ENCODE measurements at regions not wholly inside any gene's neighbourhood (a gene's known extent, or its start where the extent isn't known, plus 50 kb on each side); places are given as distances from the start of the nearest gene placed in this dataset.
A peak's percentile ranks its signal among the peaks of the same experiment; 100 is the strongest.
"Not testable (repeated sequence)": the region's sequence is repeated elsewhere in the genome, so short reads cannot be mapped to it uniquely, and the experiment has no call there.

DNA sequence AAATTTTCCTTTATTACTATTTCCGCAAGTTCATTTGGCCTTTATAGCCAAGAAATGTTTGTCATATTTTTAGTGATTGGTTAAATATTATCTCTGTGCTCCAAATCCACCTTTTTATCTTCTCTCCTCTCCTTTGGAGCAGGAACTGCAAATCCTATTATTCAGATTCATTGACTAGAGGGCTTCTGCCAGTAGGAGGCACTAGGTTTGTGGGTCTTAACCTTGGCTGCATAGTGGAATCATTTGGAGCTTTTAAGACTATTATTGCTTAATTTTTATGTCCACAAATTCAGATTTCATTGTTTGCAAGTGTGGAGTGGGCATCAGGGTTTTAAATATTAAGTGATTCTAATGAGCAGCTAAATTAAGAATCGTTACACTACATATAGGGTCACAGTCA, 75.3 kb upstream of the SYT10 start:
- DNase-seq, result no peak

DNA sequence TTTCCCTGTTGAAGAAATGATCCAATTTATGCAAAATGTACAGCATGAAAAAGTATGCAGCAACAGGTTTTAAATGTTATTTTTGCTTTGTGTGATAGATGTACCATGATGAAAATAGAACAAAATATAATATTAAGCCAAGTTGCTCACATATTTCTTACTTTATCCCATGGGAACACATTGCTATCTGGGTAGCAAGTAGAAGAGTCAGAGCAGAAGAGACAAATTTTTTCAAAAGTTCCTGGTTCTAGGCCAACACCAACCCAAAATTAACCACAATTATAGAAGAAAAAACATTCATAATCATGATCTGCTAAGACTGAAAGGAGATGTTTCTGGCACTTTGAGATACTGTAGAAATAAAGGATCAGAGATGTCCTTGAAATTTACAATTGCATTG, 79.9 kb upstream of the SYT10 start:
- DNase-seq, result no peak

DNA sequence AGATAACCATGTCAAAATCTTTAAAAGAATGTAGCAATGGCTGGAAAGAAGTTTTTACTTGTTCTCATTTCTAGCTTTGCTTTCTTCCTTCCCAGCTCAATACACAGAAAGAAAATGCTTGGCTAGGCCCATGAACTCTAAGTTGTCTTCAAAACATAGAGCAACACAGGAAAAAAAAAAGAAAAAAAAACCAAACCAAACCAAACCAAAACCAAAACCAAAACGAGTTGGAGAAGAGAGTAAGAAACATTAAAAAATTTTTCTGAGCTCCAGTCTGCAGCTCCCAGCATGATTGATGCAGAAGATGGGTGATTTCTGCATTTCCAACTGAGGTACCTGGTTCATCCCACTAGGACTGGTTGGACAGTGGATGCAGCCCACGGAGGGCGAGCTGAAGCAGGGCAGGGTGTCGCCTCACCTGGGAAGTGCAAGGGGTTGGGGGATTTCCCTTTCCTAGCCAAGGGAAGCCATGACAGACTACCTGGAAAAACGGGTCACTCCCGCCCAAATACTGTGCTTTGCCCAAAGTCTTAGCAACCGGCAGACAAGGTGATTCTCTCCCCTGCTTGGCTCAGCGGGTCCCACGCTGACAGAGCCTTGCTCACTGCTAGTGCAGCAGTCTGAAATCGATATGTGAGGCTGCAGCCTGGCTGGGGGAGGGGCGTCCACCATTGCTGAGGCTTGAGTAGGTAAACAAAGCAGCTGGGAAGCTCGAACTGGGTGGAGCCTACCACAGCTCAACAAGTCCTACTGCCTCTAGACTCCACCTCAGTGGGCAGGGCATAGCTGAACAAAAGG, 81.1 kb upstream of the SYT10 start:
- DNase-seq, result peak; percentile 36

DNA sequence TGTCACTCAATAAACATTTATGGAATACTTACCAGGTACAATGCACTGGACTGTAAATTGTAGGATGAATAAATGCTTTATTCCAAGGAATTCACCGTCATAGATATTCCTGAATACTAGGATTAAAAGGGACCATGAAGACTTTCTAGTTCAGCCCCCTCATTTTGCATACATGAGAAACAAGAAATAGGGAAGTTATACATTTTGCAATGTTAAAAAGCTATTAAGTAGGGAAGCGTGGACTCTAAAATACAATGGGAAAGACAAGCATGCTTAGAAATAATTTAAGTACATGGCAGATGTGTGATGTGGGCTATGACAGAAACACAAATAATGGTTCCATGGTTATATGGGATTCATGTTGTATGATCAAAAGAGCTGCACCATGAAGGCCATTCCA, 89.4 kb upstream of the SYT10 start:
- no peak for DNase-seq

DNA sequence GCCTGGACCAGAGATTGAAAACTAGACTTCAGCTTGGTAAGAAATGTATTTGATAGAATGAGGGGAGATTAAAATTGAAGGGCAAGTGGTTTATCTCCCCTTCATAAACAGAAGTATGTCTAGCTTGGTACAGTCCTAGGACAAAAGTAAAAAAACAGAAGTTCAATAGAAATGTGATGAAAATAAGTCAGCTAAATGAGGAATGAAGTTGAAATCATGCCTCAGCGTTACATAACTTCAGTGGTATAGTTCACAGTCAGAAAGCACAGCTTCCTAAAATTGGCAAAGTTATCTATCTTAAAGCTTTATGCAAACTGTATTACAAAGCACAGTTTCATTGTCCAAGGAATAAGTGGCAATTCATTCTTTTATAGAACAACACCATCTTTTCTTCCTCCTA, 90.2 kb upstream of the SYT10 start:
- DNase-seq, result no peak

DNA sequence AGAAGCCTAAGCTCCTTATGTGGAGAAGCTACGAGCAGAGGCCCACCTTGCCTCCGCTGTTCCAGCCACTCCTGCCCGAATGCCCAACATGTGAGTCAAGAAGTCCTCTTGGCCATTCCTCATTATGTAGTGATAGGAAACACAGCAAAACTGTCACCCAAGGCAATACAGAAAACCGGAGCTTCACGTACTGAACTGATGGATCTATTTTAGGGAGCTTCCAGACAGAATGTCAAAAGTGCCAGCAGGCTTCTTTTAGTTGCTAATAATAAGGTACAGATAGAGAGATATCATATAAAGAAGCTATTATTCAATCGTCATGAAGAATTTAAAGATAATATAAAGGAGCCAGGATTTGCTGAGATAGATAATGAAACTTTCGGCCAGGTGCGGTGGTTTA, 91.6 kb upstream of the SYT10 start:
- DNase-seq, result no peak

DNA sequence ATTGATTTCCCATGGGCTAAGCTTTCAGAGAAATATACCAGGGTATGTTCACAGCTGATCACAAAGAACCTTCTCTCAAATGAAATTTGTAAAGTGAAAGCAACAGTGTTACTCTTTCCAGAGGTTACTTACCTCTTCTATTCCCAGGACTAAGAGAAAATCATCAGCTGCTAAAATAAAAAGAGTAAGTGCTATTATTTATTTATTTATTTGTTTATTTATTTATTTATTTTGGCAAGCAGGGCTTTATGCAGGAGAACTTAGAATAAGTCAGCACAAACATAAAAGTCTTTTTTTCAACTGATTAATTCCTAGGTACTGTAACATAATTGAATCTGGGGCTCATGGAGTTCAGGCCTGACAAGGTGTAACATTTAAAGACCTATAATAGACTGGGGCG, 93.9 kb upstream of the SYT10 start:
- no peak for DNase-seq

DNA sequence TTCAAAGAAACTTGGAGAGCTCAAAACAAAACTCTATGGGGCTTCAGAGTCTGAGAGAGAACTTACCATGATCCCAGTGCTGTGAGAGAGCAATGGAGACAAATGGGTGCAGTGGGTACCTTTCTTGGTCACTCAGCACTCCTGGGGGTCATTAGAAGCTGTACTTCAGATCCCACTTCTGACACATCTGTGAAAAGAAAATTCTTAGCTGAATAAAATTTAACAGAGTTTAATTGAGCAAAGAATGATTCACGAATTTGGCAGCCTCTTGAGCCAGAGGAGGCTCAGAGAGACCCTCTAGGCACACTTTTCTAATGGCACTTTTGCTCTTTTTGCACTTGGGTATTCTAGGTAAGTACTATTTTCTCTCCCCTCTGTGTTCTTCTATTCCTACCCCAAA, 96.8 kb upstream of the SYT10 start:
- no peak for DNase-seq

DNA sequence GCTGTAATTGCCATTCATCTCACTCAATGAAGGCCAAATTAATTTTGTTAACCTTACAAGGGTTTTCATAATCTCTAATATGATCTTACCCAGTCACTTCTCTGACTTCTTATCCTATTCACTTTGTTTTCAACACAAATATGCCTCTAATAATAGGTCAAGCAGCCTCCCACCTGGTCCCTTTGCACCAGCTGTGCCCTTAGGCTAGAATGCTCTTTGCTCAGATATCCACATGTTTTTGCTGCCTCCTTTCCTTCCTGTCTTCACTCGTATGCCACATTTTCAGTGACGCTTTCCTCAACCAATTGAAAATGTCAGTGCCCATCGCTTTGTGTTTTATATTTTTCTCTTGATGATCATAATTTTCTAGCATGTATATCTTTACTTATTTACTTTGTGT, 106.4 kb upstream of the SYT10 start:
- DNase-seq, result no peak

DNA sequence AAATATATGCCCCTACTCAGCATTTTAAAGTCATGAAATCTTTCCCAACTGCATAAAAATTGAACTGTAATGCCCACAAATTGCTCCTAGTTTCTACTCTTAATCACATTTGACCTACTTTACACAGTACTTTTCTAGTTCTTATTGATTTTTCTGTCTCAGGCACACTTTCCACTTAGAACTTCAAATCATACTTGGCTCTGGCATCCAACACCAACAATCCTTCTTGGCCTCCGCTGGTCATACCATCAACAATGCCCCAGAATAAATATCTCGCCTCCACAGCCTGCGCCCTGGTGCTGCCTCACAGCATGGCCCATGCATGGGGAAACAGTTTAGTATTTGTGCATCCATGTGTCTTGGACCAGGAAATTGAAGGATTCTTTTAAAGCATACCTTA, 107.5 kb upstream of the SYT10 start:
- DNase-seq, result no peak

DNA sequence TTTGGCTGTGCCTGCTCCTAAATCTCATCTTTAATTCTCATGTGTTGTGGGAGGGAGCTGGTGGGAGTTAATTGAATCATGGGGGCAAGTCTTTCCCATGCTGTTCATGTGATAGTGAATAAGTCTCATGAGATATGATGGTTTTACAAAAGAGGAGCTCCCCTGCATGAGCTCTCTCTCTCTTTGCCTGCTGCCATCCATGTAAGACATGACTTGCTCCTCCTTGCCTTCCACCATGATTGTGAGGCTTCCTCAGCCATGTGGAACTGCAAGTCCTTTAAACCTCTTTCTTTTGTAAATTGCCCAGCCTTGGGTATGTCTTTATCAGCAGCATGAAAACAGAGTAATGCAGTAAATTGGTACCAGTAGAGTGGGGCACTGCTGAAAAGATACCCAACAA, 110.6 kb upstream of the SYT10 start:
- not testable (repeated sequence) for DNase-seq

DNA sequence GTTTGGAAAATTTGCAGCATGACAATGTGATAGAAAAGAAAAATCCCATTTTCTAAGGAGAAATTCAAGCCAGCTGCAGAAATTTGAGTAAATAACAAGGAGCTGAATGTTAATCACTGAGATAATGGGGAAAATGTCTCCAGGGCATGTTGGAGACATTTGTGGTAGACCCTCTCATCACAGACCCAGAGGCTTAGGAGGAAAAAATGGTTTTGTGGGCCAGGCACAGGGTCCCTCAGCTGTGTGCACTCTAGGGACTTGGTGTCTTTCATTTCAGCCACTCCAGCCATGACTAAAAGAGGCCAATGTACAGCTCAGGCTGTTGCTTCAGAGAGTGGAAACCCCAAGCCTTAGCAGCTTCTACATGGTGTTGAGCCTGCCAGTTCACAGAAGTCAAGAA, 111.4 kb upstream of the SYT10 start:
- DNase-seq, result no peak

DNA sequence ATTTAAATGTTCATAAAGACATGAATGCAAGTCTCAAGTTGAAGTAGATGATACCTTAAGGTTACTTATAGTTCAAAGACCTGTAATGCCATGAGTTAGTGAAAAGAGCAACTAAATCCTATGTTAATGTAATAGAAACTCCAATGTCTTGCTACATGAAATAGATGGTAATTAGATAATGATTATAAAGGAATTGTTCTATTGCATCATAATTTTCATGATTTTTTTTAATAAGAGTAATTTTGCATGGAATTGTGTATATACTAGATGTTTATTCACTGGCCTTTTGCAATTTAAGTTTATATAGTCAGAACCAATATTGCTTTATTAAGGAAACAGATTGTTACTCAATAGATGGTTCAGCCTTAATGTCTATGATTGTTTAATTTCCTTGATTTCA, 115.5 kb upstream of the SYT10 start:
- DNase-seq, result no peak

DNA sequence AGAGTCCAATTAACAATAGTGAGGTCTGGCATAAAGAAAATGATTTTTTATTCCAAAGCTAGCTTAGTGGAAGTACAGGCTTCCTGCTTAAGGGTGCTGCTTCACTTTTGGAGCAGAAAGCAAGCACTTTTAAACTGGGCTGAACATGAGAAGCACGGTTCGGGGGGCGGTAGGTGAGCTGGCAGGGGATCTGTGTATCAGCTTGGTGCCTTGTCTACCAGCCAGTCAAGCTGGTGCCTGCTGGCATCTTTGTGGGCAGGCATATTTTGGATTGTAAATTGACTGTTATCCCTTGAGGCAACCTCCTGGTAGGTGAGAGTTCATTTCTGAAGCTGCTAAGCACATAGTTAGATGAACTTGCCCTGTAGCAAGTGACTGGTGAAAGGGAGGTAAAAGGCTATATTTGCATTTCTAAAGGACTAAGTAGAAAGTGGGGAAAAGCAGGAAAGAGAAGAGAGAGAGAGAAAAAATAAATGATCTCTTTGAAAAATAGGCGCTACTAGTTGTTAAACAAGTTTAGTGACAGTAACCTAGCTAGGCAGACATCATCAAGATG, 121.1 kb upstream of the SYT10 start:
- DNase-seq, result no peak

DNA sequence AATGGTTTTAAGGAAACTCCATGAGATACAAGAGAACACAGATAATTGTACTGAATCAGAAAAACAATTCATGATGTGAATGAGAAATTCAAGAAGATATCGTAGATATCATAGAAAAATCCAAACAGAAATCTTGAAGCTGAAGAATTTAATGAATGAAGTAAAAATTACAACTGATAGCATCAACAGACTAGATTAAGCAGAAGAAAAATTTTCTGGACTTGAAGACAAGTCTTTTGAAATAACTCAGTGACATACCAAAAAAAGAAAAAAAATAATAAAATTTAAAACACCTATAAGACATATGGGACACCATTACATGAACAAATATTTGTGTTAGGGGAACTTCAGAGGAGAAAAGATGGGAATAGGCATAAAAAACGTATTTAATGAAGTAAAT, 122.8 kb upstream of the SYT10 start:
- no peak for DNase-seq

DNA sequence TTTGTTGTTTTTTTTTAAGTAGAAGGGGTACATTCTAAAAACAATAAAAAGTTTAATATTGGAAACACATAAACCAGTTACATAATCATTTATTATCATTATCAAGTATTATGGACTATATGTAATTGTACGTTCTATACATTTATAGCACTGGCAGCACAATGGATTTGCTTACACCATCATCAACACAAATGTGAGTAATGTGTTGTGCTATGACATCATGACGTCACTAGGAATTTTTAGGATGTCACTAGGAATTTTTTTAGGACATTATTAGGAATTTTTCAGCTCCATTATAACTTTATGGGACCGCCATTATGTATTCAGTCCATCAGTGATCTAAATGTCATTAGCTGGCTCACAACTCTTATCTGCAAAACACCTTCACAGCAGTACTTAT, 126.8 kb upstream of the SYT10 start:
- DNase-seq, result no peak

DNA sequence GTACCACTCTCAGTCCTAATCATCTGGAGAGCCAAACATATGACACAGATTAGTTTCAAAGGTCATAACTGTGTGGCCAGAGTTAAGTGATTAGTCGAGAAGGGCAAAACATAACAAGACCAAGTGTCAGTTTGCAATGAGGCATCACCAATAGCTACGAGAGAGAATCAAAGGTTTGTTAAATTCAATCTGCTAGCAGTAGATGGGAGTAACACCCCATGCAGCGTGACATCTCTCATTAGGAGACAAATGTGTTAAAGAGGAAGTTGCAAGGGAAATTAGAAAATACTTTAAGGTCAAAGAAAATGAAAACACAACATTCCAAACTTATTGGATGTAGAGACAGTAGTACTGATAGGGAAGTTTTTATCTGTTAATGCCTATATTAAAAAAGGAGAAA, 135.7 kb upstream of the SYT10 start:
- no peak for DNase-seq

DNA sequence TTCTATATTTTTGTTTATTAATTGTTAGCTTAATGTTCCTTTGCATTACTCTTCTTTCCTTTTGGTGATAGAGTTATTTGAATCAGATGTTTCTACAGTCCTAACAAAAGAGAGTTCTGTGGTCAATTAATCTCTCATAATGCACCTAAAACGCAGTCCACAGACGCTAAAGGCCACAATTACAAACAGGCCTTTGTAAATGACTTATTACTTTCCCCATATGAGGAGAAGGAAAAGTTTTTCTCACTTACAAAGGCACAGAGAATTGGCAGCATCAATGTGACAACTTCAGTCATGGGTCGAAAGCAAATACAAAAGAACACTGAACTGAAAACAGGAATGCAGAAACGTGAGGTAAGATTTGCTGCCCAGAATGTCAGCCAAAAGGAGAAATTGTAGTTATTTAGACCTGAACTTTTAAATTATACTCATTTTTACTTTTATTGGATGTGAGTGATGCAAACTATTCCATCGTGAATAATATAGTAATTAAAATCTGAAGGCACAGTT, 142.0 kb upstream of the SYT10 start:
- DNase-seq, result no peak

DNA sequence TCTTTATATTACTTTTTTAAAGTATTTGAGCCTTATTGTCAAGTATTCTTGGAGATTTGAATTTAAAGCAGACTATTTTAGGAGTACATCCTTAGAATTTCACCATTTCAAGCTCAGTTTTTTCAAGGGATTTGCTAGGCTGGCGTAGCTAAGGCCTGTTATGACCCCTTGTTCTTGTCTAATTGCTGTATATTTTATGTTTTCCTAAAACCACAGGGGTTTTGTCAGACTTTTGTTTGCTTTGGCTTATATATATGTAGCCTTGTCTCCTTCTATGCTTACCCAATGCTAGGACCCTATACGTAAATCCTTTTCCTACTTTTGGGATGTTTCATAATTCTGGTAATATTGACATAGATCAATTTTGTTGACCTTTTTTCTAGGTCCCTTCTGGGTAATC, 147.0 kb upstream of the SYT10 start:
- DNase-seq, result no peak

DNA sequence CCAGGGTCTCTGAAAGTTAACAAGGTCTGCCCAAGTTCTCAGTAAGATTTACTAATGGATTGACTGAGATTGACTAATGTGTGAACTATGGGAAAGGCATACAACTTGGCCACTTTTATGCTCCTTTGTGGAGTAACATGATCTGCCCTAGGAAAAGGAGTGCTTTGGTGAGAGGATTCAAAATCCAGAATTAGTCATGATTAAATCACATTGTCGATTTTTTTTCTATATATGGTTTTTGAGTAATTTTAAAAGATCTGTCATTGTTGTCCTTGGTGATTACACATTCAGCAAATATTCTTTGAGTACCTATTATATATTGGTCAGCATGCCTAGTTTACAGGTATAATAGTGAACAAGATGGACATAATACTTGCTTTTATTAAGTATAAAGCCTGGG, 147.7 kb upstream of the SYT10 start:
- no peak for DNase-seq

DNA sequence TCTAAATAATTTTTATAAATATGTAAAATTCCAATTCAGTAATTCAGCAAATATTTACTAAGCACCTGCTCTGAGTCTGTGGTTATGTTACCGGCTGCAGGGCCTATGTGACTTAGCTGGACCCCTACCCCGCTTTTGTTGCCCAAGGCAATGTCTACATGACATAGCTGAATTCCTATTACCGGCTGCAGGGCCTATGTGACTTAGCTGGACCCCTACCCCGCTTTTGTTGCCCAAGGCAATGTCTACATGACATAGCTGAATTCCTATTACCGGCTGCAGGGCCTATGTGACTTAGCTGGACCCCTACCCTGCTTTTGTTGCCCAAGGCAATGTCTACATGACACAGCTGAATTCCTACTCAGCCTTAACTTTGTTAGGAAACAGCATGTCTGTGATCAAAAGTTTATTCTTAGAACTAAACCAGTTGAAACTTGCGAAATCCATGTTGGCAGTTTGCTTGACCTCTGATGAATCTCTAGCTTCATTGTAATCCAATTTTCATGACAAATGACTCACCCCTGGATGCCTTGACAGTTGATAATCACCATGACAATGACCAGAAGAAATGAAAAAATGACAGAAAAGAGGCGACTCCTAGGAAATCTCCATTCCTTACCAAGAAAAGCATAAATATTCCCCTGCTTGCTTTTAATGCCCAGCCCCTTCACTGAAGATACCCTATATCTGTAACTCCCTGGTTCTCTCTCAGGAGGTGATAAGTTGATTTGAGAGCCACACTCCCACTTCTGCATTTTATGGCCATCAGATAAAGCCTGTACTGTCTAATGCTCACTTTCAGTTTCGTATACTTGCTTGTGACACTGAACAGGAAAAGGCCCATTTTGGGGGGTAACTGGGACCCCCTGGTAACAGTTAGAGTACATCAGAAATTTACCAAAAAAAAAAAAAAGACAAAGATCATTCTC, 148.4 kb upstream of the SYT10 start:
- DNase-seq, result no peak

DNA sequence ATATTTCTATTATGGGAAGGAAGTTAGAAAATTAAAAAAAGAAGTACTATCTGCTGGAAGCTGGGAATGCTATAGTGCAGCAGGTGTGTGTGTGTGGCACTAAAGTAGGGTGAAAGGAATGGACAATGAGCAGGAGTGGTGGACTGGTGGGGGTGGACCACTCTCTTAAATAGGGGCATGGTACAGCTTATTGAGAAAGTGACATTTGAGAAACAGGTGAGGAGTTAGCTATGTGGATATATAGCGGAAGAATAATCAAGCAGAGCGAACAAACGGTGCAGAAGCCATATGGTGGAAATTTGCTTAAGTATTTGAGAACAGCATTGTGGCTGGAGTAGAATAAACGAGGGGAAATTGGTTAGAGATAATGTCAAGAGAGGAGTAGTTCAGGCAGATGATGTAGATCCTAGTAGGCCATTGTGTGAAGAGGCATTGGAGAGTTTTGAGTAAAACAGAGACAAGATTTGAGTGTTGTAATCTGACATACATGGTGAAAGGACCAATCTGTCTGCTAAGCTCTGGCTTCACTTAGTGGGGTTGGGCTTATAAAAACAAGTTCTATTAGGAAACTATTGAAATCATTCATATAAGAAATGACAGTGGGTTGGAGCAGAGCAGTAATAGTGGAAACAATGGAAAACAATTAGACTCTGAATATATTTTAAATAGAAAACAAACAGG, 149.2 kb upstream of the SYT10 start:
- DNase-seq, result no peak

DNA sequence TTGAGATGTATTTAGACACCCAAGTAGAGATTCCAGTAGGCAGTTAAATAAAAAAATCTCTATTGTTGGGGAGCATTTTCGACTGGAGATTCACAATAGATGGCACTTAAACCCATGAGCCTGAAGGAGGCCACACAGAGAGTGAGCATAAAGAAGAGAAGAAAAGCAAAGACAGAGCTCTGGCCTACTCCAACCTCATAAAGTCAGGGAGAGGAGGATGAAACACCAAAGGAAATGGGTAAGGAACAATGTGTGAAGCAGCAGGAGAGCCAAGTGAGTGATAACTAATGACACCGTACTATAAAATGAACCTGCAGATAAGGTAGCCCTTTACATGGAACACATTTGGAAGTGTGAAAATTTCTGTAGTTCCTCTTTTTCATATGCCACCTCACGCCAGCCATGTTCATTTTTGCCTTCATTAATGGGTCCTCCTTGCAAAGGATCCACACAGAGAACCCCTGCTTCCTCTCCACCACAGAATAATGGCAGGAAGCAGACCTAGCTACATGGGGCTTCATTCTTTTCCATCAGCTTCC, 150.0 kb upstream of the SYT10 start:
- DNase-seq, result no peak
